ENCODE measurements at regions not wholly inside any gene's neighbourhood (a gene's known extent, or its start where the extent isn't known, plus 50 kb on each side); places are given as distances from the start of the nearest gene placed in this dataset.
"Not testable (repeated sequence)": the region's sequence is repeated elsewhere in the genome, so short reads cannot be mapped to it uniquely, and the experiment has no call there.

GRCh38 chr2:192443831-192444230, 249.1 kb upstream of the TMEFF2 start:
- DNase-seq (ENCODE audit: low spot score), result no peak

- no peak for DNase-seq (ENCODE audit: low spot score)
These were observed 243.5 kb upstream of the TMEFF2 start for GRCh38 chr2:192438239-192438638.

- no peak for DNase-seq (ENCODE audit: low spot score)
These were observed 242.9 kb upstream of the TMEFF2 start for GRCh38 chr2:192437653-192438052.

GRCh38 chr2:192424243-192424642, 229.5 kb upstream of the TMEFF2 start:
- DNase-seq (ENCODE audit: low spot score), result no peak

- no peak for DNase-seq (ENCODE audit: low spot score)
These were observed 225.1 kb upstream of the TMEFF2 start for GRCh38 chr2:192419786-192420185.

GRCh38 chr2:192416060-192416459, 221.3 kb upstream of the TMEFF2 start:
- DNase-seq (ENCODE audit: low spot score), result no peak

GRCh38 chr2:192414794-192415193, 220.1 kb upstream of the TMEFF2 start:
- DNase-seq (ENCODE audit: low spot score), result no peak

GRCh38 chr2:192413812-192414681, 219.3 kb upstream of the TMEFF2 start:
- no peak for DNase-seq (ENCODE audit: low spot score)

- DNase-seq (ENCODE audit: low spot score), result not testable (repeated sequence)
These were observed 218.1 kb upstream of the TMEFF2 start for GRCh38 chr2:192412866-192413265.

GRCh38 chr2:192412394-192412793, 217.7 kb upstream of the TMEFF2 start:
- DNase-seq (ENCODE audit: low spot score), result no peak

GRCh38 chr2:192411755-192412154, 217.0 kb upstream of the TMEFF2 start:
- DNase-seq (ENCODE audit: low spot score), result no peak

- DNase-seq (ENCODE audit: low spot score), result no peak
These were observed 215.6 kb upstream of the TMEFF2 start for GRCh38 chr2:192410319-192410718.

GRCh38 chr2:192407692-192408091, 213.0 kb upstream of the TMEFF2 start:
- DNase-seq (ENCODE audit: low spot score), result no peak

GRCh38 chr2:192398236-192398635, 203.5 kb upstream of the TMEFF2 start:
- no peak for DNase-seq (ENCODE audit: low spot score)

- no peak for DNase-seq (ENCODE audit: low spot score)
These were observed 199.9 kb upstream of the TMEFF2 start for GRCh38 chr2:192394605-192395004.

- no peak for DNase-seq (ENCODE audit: low spot score)
These were observed 196.3 kb upstream of the TMEFF2 start for GRCh38 chr2:192391041-192391440.

- no peak for DNase-seq (ENCODE audit: low spot score)
These were observed 195.7 kb upstream of the TMEFF2 start for GRCh38 chr2:192390401-192390800.

- not testable (repeated sequence) for DNase-seq (ENCODE audit: low spot score)
These were observed 189.5 kb upstream of the TMEFF2 start for GRCh38 chr2:192384191-192384590.

GRCh38 chr2:192381082-192381481, 186.3 kb upstream of the TMEFF2 start:
- no peak for DNase-seq (ENCODE audit: low spot score)

GRCh38 chr2:192379736-192380135, 185.0 kb upstream of the TMEFF2 start:
- no peak for DNase-seq (ENCODE audit: low spot score)

GRCh38 chr2:192377173-192377572, 182.4 kb upstream of the TMEFF2 start:
- DNase-seq (ENCODE audit: low spot score), result no peak

GRCh38 chr2:192373754-192374153, 179.0 kb upstream of the TMEFF2 start:
- no peak for DNase-seq (ENCODE audit: low spot score)

- no peak for DNase-seq (ENCODE audit: low spot score)
These were observed 178.5 kb upstream of the TMEFF2 start for GRCh38 chr2:192373221-192373620.

GRCh38 chr2:192369969-192370368, 175.2 kb upstream of the TMEFF2 start:
- DNase-seq (ENCODE audit: low spot score), result no peak

Measured in HuH-7 (cell line).